ENCODE measurements at regions not wholly inside any gene's neighbourhood (a gene's known extent, or its start where the extent isn't known, plus 50 kb on each side); places are given as distances from the start of the nearest gene placed in this dataset.

DNA sequence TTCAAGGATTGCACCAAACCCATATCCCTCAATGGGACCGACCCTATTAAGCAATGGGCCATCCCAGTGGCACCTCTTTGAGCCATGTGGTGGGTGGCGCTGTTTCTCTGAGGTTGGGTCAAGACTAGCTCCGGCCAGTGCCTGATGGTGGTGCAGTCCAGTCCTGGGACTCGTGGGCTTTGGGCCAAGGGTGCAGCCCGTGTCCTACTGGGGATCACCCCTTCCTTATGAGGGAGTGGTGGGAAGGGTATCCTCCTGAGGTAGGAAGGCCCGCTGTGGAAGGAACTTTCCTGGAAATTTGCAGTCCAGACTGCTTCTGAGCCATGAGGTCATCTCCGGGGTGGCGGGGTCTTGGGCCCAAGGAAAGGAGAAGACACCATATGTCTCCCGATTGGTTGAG is 231.6 kb downstream of the SNRPN start:
- DNase-seq (ENCODE audit: low spot score) (peak; percentile 31), ATAC-seq (no peak)
- H3K27ac Mint-ChIP-seq, result no peak overlapping the region
- H3K27me3 Mint-ChIP-seq, result no peaks in the 10 kb centered on the region
- H3K4me1 Mint-ChIP-seq (ENCODE audit: low read depth in 2 of 2), result no peaks in the 10 kb centered on the region
- no peak overlapping the region for H3K4me3 Mint-ChIP-seq
- H3K36me3 Mint-ChIP-seq, result no peaks in the 10 kb centered on the region
- no peaks in the 10 kb centered on the region for H3K9me3 Mint-ChIP-seq

DNA sequence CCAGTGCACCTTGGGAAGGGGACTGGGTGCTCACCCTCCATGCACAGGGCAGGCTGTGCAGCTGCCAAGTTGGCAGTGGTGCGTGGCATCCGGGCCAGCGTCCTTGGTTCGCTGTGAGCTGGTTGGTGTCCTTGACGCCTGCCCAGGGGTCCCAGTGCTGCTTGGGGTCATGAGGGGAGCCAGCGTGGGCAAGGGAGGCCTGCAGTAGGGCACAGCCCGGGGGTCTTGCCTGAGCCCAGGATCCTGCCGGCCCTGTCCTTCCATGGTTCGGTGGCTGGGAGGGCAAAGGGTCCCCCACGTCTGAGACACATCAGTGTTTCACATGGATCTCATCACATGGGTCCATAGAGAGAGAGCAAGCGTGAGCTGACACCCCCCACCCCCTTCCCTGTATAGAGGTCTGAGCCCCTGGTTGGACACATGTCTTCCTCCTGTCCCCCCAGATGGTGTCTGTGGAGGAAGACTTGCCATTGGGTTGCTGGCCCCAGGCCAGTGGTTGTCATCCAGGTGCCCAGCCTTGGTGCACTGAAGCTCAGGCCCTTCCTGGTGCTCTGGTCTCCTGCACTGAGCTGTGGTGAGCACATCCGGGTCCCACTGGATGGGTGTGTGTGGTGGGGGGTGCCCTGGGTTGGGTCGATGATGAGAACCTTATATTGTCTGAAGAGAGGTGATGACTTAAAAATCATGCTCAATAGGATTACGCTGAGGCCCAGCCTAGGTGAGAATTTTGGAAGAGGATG is 232.3 kb downstream of the SNRPN start:
- Mint-ChIP-seq H3K4me1 (ENCODE audit: low read depth in 2 of 2) (no peaks in the 10 kb centered on the region), H3K9me3 (no peaks in the 10 kb centered on the region), H3K27ac (no peak overlapping the region), H3K27me3 (no peaks in the 10 kb centered on the region), H3K4me3 (no peak overlapping the region), H3K36me3 (no peaks in the 10 kb centered on the region)
- ATAC-seq, result no peak
- peak; percentile 54 for DNase-seq (ENCODE audit: low spot score)

- H3K27ac Mint-ChIP-seq, result no peak overlapping the region
- no peak for ATAC-seq
- no peaks in the 10 kb centered on the region for H3K4me1 Mint-ChIP-seq (ENCODE audit: low read depth in 2 of 2)
Measured at GRCh38 chr15:25188051-25188450, 233.3 kb downstream of the SNRPN start.

GRCh38 chr15:25188551-25189101 is 233.8 kb downstream of the SNRPN start:
- H3K4me3 Mint-ChIP-seq, result no peak overlapping the region
- no peak for DNase-seq (ENCODE audit: low spot score)
- no peaks in the 10 kb centered on the region for H3K4me1 Mint-ChIP-seq (ENCODE audit: low read depth in 2 of 2)
- H3K27ac Mint-ChIP-seq, result no peak overlapping the region
- H3K27me3 Mint-ChIP-seq, result no peaks in the 10 kb centered on the region
- H3K36me3 Mint-ChIP-seq, result no peaks in the 10 kb centered on the region
- ATAC-seq, result no peak
- H3K9me3 Mint-ChIP-seq, result no peaks in the 10 kb centered on the region

More at GRCh38 chr15:25188051-25188450, 233.3 kb downstream of the SNRPN start:
- DNase-seq (ENCODE audit: low spot score), result no peak
- no peak overlapping the region for H3K4me3 Mint-ChIP-seq
- H3K9me3 Mint-ChIP-seq, result no peaks in the 10 kb centered on the region
- H3K36me3 Mint-ChIP-seq, result no peaks in the 10 kb centered on the region
- H3K27me3 Mint-ChIP-seq, result no peaks in the 10 kb centered on the region

GRCh38 chr15:25189551-25189950 is 234.8 kb downstream of the SNRPN start:
- Mint-ChIP-seq H3K4me3 (no peak overlapping the region), H3K36me3 (no peaks in the 10 kb centered on the region), H3K4me1 (ENCODE audit: low read depth in 2 of 2) (no peaks in the 10 kb centered on the region), H3K27ac (no peak overlapping the region), H3K27me3 (no peaks in the 10 kb centered on the region), H3K9me3 (no peaks in the 10 kb centered on the region)
- DNase-seq (ENCODE audit: low spot score), result no peak
- ATAC-seq, result no peak

- ATAC-seq (no peak), DNase-seq (ENCODE audit: low spot score) (no peak)
- H3K4me1 Mint-ChIP-seq (ENCODE audit: low read depth in 2 of 2), result no peaks in the 10 kb centered on the region
- H3K4me3 Mint-ChIP-seq, result no peak overlapping the region
- H3K27ac Mint-ChIP-seq, result no peak overlapping the region
- no peaks in the 10 kb centered on the region for H3K27me3 Mint-ChIP-seq
- no peaks in the 10 kb centered on the region for H3K36me3 Mint-ChIP-seq
- no peaks in the 10 kb centered on the region for H3K9me3 Mint-ChIP-seq
Measured at GRCh38 chr15:25192651-25193050, 237.9 kb downstream of the SNRPN start.

DNA sequence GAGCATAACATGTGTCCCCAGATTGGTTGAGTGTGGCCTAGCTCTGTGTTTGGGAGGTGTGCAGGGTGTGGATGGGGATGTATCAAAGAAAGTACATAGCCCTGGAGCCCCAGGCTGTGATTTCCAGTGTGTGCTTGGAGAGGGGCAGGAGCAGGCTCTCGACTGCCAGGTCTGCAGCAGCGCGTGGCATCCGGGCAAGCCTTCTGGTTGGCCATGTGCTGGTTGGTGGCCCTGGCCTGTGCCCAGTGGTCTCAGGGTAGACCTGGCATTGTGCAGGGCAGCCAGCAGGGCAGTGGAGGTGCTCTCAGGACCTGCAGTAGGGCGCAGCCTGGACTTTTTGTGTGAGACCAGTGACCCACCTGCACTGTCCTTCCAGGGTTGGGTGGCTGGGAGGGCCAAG is 231.5 kb downstream of the UBE3A start:
- DNase-seq (ENCODE audit: low spot score) (no peak), ATAC-seq (no peak)
- H3K27me3 Mint-ChIP-seq, result no peaks in the 10 kb centered on the region
- H3K4me3 Mint-ChIP-seq, result no peak overlapping the region
- no peaks in the 10 kb centered on the region for H3K36me3 Mint-ChIP-seq
- H3K9me3 Mint-ChIP-seq, result no peaks in the 10 kb centered on the region
- H3K27ac Mint-ChIP-seq, result no peak overlapping the region
- H3K4me1 Mint-ChIP-seq (ENCODE audit: low read depth in 2 of 2), result no peaks in the 10 kb centered on the region

GRCh38 chr15:25208735-25209134 is 230.1 kb downstream of the UBE3A start:
- DNase-seq (ENCODE audit: low spot score) (no peak), ATAC-seq (no peak)
- no peaks in the 10 kb centered on the region for H3K4me1 Mint-ChIP-seq (ENCODE audit: low read depth in 2 of 2)
- H3K27ac Mint-ChIP-seq, result no peak overlapping the region
- H3K9me3 Mint-ChIP-seq, result no peaks in the 10 kb centered on the region
- no peaks in the 10 kb centered on the region for H3K27me3 Mint-ChIP-seq
- no peak overlapping the region for H3K4me3 Mint-ChIP-seq
- H3K36me3 Mint-ChIP-seq, result no peaks in the 10 kb centered on the region

GRCh38 chr15:25220834-25221233 is 218.0 kb downstream of the UBE3A start:
- no peak overlapping the region for H3K4me3 Mint-ChIP-seq
- no peaks in the 10 kb centered on the region for H3K36me3 Mint-ChIP-seq
- no peaks in the 10 kb centered on the region for H3K27me3 Mint-ChIP-seq
- no peaks in the 10 kb centered on the region for H3K4me1 Mint-ChIP-seq (ENCODE audit: low read depth in 2 of 2)
- H3K9me3 Mint-ChIP-seq, result no peaks in the 10 kb centered on the region
- H3K27ac Mint-ChIP-seq, result no peak overlapping the region
- no peak for DNase-seq (ENCODE audit: low spot score)
- ATAC-seq, result no peak

DNA sequence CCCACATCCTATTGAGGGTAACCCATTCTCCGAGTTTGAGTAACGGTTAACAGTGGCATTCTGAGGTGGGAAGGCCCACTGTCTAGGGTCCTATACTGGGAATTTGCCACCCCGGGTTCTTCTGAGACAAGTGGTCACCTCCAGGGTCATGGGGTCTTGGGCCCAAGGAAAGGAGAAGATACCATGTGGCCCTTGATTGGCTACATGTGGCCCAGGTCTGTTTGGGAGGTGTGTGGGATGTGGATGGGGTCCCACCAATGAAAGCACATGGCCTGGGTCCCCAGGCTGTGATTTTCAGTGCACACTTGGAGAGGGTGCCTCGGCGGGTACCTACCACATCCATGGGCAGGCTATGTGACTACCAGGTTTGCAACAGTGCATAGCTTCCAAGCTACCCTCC is 214.4 kb downstream of the UBE3A start:
- ATAC-seq (no peak), DNase-seq (ENCODE audit: low spot score) (no peak)
- no peaks in the 10 kb centered on the region for H3K4me1 Mint-ChIP-seq (ENCODE audit: low read depth in 2 of 2)
- H3K9me3 Mint-ChIP-seq, result no peaks in the 10 kb centered on the region
- no peak overlapping the region for H3K4me3 Mint-ChIP-seq
- no peaks in the 10 kb centered on the region for H3K27me3 Mint-ChIP-seq
- no peaks in the 10 kb centered on the region for H3K36me3 Mint-ChIP-seq
- no peak overlapping the region for H3K27ac Mint-ChIP-seq

- H3K27ac Mint-ChIP-seq, result no peak overlapping the region
- H3K9me3 Mint-ChIP-seq, result no peaks in the 10 kb centered on the region
- H3K4me3 Mint-ChIP-seq, result no peak overlapping the region
- no peak for DNase-seq (ENCODE audit: low spot score)
- H3K4me1 Mint-ChIP-seq (ENCODE audit: low read depth in 2 of 2), result no peaks in the 10 kb centered on the region
- H3K36me3 Mint-ChIP-seq, result no peaks in the 10 kb centered on the region
- H3K27me3 Mint-ChIP-seq, result no peaks in the 10 kb centered on the region
- no peak for ATAC-seq
Measured at GRCh38 chr15:25226360-25226759, 212.5 kb downstream of the UBE3A start.

DNA sequence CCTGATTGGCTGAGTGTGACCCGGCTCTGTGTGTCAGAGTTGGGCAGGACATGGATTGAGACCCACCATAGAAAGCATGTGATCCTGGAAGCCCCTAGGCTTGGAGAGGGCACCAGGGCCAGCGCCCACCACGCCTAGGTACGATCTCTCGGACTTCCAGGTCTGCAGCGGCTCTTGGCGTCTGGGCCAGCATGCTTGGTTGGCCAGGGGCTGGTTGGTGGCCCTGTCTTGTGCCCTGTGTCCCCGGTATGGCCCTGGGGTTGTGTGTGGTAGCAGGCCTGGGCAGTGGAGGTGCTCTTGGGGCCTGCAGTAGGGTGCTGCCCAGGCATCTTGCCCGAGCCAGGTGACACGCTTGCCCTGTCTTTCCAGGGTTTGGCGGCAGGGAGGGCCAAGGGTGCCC is 210.6 kb downstream of the UBE3A start:
- no peak for ATAC-seq
- H3K4me1 Mint-ChIP-seq (ENCODE audit: low read depth in 2 of 2), result no peaks in the 10 kb centered on the region
- H3K9me3 Mint-ChIP-seq, result no peaks in the 10 kb centered on the region
- no peak for DNase-seq (ENCODE audit: low spot score)
- H3K27ac Mint-ChIP-seq, result no peak overlapping the region
- no peaks in the 10 kb centered on the region for H3K27me3 Mint-ChIP-seq
- H3K4me3 Mint-ChIP-seq, result no peak overlapping the region
- no peaks in the 10 kb centered on the region for H3K36me3 Mint-ChIP-seq

DNA sequence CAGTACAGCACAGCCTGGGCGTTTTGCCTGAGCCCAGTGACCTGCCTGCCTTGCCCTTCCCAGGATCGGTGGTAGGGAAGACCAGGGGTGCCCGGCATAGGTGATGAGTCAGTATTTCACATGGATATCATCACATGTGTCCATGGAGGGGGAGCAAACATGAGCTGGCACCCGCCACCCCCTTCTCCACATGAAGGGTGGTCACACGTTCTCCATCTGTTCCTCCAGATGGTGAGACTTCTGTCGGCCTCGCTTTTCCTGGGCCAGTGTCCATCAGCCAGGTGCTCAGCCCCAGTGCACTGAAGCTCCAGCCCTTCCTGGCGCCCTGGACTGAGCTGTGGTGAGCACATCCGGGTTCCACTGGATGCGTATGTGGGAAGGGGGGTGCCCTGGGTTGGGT is 208.4 kb downstream of the UBE3A start:
- Mint-ChIP-seq H3K9me3 (no peaks in the 10 kb centered on the region), H3K27me3 (no peaks in the 10 kb centered on the region), H3K4me3 (no peak overlapping the region), H3K36me3 (no peaks in the 10 kb centered on the region), H3K27ac (no peak overlapping the region), H3K4me1 (ENCODE audit: low read depth in 2 of 2) (no peaks in the 10 kb centered on the region)
- ATAC-seq (no peak), DNase-seq (ENCODE audit: low spot score) (no peak)

DNA sequence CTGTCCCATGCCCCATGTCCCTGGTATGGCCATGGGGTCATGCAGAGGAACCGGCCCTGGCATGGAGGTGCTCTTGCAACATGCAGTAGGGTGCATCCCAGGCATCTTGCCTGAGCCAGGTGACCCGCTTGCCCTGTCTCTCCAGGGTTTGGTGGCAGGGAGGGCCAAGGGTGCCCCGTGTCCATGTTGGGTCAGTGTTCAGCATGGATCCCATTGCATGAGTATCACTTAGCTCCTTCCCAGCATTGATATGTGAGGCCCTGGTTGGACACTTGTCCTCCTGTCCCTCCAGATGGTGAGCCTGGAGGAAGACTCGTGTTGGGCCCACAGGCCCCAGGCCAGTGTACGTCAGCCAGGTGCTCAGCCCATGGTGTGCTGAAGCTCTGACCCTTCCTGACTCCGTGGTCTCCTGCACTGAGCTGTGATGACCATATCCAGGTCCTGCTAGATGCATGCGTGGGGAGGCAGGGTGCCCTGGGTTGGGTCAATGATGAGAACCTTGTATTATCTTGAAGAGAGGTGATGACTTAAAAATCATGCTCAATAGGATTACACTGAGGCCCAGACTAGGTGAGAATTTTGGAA is 205.0 kb downstream of the UBE3A start:
- Mint-ChIP-seq H3K4me3 (no peak overlapping the region), H3K9me3 (no peaks in the 10 kb centered on the region), H3K4me1 (ENCODE audit: low read depth in 2 of 2) (no peaks in the 10 kb centered on the region), H3K36me3 (no peaks in the 10 kb centered on the region), H3K27me3 (no peaks in the 10 kb centered on the region), H3K27ac (no peak overlapping the region)
- no peak for ATAC-seq
- no peak for DNase-seq (ENCODE audit: low spot score)

DNA sequence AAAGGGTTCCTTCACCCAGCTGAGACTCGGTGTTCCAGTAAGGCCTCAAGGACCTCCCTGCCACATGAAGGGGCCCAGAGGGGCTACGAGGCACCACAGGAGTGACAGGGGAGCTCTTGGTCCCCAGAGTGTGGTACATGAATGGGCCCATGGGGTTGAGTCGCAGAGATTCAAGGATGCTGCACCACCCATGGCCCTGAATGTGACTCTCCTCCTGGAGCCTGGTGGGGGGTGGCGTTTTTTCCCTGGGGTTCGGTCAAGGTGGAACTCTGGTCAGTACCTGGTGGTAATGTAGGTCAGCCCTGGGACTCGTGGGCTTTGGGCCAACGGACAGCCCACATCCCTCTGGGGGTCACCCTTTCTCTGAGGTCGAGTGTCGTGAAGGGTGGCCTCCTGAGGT is 204.0 kb downstream of the UBE3A start:
- no peaks in the 10 kb centered on the region for H3K36me3 Mint-ChIP-seq
- H3K4me3 Mint-ChIP-seq, result no peak overlapping the region
- no peaks in the 10 kb centered on the region for H3K27me3 Mint-ChIP-seq
- DNase-seq (ENCODE audit: low spot score) (no peak), ATAC-seq (no peak)
- H3K4me1 Mint-ChIP-seq (ENCODE audit: low read depth in 2 of 2), result no peaks in the 10 kb centered on the region
- H3K9me3 Mint-ChIP-seq, result no peaks in the 10 kb centered on the region
- H3K27ac Mint-ChIP-seq, result no peak overlapping the region
